ENCODE measurements at regions not wholly inside any gene's neighbourhood (a gene's known extent, or its start where the extent isn't known, plus 50 kb on each side); places are given as distances from the start of the nearest gene placed in this dataset.

DNA sequence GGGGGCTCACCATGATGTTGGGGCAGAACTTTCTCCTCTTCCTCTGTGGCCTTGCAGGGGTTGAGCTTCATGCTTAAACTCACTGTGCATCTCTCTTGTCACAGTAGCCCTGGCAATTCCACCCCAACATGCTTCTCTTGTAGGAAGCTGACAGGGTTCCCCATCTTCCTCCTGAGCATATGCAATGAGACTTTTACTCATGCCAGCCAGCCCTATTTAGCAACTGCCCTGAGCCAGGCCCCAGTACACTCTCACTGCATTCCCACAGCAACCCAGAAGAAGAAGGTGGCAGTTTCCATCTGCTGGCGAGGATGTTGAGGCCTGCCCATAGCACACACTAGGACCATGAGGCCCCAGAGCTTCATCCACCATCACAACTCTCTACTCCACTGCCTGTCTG, 72.2 kb upstream of the TEX51 start:
- TF ChIP-seq, protein P1, sequence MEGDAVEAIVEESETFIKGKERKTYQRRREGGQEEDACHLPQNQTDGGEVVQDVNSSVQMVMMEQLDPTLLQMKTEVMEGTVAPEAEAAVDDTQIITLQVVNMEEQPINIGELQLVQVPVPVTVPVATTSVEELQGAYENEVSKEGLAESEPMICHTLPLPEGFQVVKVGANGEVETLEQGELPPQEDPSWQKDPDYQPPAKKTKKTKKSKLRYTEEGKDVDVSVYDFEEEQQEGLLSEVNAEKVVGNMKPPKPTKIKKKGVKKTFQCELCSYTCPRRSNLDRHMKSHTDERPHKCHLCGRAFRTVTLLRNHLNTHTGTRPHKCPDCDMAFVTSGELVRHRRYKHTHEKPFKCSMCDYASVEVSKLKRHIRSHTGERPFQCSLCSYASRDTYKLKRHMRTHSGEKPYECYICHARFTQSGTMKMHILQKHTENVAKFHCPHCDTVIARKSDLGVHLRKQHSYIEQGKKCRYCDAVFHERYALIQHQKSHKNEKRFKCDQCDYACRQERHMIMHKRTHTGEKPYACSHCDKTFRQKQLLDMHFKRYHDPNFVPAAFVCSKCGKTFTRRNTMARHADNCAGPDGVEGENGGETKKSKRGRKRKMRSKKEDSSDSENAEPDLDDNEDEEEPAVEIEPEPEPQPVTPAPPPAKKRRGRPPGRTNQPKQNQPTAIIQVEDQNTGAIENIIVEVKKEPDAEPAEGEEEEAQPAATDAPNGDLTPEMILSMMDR (conservative IDR thresholded peaks at IDR 0.05): no peak
- no peak overlapping the region for H3K27ac ChIP-seq

DNA sequence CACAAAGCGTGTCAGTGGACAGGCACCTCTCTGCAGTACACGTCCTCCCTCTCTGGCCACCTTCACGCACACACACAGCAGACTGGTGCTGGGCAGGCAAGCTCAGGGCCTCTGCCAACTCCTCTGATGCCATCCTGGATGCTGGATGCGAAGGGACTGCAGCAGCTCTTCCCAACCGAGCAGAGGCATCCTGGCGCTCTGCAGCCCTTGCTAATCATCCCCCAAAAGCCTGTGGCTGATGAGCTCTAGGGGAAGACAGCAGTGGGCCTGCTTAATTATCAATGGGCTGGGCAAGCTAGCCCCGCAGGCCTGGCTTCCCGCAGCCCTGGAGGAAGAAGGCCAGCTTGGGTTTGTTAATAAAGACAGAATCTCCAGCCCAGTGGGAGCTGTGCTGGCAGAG, 71.3 kb upstream of the TEX51 start:
- TF ChIP-seq, protein P1 (conservative IDR thresholded peaks at IDR 0.05): no peak
- H3K27ac ChIP-seq: no peak overlapping the region

DNA sequence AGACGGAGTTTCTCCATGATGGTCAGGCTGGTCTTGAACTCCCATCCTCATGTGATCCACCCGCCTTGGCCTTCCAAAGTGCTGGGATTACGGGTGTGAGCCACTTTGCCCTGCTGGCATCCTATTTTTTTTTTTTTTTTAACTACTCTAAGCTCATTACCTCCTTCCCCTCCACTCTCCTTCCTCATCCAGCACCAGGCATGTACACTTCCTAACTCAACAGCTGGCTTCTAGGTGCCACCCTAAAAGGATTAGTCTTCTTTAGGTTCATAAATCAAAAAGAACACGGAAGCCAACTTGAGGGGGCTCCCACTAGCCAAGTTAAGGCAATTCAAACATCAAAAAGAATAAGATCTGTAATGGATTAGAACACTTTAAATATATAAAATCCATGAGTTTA, 70.6 kb upstream of the TEX51 start:
- H3K27ac ChIP-seq: no peak overlapping the region
- TF ChIP-seq, protein P1 (conservative IDR thresholded peaks at IDR 0.05): no peak

DNA sequence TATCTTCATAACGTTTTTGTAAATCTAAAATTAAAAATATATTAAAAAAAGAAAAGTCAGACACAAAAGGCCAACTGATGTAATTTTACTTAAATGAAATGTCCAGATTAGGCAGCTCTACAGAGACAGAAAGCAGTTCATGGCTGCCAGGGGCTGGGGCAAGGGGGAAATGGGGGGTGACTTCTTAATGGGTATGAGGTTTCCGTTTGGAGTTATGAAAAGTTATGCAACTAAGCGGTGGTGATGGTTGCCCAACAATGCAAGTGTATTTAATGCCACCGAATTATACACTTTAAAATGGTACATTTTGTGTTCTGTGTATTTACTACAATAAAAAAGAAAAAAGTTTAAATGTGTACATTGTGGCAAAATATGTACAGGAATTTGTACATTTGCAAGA, 70.2 kb upstream of the TEX51 start:
- H3K27ac ChIP-seq: no peak overlapping the region
- TF ChIP-seq, protein P1 (conservative IDR thresholded peaks at IDR 0.05): no peak

DNA sequence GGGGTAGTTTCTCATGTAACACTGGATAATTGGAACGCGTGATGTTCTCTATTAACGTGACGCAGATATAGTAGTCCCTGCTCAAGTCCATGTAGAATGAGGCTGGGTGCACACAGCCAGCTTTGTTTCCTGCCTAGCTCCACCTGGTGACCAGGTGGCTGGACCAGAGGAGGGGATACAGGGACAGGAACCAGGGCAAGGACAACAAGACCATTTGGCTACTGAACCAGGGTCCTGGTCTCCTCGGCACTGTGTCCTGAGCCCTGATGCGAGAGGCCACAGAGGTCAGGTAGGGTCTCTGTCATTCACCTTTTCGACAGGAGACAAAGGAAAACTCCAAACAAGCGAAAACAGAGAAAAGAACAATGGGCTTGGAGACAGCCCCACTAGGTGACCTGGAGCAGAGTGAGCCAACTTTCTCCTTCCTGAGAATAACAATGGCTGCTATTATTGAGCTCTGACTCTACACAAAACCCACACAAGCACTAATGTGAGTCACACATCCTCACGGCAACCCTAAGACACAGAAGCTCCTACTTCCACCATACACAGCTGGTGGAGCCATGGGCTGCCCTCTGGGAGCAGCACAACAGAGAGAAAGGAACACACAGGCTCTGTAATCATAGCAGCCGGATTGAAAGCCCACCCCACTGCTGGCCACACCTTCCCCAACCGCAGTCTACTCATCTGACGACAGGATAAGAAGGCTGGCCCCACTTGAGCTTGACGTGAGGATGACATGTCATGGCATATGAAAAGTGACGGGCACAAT, 67.3 kb upstream of the TEX51 start:
- no peak overlapping the region for H3K27ac ChIP-seq
- TF ChIP-seq, protein P1 (conservative IDR thresholded peaks at IDR 0.05): no peak

DNA sequence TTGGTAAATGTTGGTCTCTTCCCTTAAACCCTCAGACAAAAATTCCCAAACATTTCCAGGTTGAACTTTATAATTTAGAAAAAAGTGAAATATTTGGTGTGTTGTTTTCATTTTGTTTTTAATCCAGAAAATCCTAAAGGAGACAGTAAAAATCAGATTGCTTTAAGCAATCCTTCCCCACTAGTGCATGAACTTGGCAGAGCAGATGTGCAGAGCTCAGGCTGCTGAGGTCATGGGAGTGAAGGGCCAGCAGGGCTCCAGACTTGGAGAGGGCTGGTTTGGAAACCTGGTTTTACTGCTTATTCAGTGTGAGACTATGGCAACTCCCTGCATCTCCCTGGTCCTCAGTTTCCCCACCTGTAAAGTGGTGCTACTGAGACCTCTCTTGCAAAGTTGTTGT, 66.7 kb upstream of the TEX51 start:
- H3K27ac ChIP-seq: no peak overlapping the region
- TF ChIP-seq, protein P1 (conservative IDR thresholded peaks at IDR 0.05): no peak

DNA sequence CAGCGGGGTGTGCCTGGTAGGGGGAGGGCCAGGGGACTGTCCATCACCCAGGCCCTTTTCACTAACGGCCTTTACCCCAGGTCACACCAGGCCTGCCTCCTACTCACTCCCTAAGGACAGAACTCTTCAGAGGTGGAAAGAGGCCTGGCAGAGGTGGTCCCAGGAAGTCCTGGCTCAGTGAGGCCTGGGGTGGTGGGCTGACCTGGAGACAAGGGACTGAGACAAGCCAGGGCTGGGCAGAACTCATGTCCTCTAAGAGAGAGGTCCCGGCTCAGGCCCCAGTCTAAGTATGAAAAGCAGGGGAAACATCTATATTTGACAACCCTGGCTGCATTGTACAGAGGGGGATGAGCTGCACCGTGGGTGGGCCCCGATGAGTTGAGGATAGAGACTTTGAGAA, 65.9 kb upstream of the TEX51 start:
- H3K27ac ChIP-seq: no peak overlapping the region
- TF ChIP-seq, protein P1 (conservative IDR thresholded peaks at IDR 0.05): no peak

Measured in VCaP (cell line).